Left kidney (tissue), 1 donor: ENCODE measurements at regions not wholly inside any gene's neighbourhood (a gene's known extent, or its start where the extent isn't known, plus 50 kb on each side); places are given as distances from the start of the nearest gene placed in this dataset.
"Not testable (repeated sequence)": the region's sequence is repeated elsewhere in the genome, so short reads cannot be mapped to it uniquely, and the experiment has no call there.

Source experiments
- DNase-seq: peaks from one replicate; pipeline ENCODE4 v3.0.0-alpha.2; 2013

DNA sequence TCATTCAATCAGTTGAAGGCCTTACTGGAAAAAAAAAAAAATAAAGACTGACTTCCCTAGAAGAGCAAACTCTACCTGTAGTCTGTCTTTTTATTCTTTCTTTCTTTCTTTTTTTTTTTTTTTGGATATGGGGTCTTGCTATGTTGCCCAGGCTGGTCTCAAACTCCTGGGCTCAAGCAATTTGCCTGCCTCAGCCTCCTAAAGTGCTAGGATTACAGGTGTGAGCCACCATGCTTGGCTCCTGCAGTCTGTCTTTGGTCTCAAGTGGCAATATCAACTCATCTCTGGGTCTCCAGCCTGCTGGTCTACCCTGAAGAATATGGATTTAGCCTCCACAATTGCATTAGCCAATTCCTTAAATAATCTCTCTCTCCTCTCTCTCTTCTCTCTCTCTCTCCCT, 167.7 kb upstream of the P2RY1 start:
- DNase-seq = no peak

DNA sequence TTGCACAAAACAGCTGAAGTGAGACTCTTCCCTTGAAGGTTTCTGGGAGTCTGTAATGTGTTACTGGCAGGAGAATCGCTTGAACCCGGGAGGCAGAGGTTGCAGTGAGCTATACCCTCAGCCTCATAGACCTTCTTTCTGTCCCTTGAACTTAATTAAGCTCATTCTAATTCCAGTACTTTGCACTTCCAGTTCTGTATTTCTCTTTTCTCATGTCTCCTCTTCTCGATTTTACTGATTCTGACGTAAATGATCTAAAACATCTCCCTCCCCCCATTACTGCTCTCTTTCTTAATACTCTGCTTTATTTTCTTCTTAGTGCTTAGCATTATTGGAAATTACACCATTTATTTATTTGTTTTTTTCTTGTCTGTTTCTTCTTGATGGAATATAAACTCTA, 165.4 kb upstream of the P2RY1 start:
- DNase-seq = no peak

DNA sequence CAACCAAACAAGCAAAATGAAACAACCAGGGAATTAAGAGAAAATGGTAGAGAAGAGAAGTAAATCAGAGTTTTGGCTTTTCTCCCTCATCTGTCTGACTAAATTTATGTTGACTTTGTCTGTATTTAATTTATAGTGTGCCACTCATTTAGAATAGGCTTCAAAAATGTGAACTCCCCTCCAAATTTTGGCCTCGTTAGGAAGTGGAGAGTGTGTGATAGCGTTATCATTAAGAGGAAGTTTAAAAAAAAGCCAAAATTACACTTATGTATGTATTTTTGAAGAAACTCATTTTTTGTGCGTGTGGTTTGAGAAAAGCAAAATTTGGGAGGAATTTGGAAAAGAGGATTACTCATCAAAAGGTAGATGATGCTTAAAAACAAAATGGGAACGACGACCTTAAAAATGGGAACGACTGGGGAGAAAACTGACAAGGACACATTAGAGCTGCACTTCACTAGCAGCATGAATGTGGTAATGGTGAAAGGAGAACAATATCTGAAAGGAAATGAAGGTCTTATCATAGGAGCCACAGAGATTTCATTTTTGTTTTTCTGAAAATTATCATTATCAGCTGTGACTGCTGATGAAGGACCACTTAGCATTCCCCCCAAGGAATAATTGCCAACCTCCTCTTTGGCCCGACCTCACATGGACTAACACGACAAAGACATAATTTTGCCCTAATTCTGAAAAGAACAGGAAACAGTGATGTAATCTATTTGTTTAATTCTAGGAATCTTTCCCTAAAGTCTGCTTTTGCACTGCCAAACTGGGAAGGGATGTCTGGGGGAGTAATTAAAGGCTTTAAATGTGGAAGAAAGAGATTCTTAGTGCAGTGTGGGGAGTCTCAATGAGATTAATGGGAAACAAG, 163.2 kb upstream of the P2RY1 start:
- DNase-seq = no peak

DNA sequence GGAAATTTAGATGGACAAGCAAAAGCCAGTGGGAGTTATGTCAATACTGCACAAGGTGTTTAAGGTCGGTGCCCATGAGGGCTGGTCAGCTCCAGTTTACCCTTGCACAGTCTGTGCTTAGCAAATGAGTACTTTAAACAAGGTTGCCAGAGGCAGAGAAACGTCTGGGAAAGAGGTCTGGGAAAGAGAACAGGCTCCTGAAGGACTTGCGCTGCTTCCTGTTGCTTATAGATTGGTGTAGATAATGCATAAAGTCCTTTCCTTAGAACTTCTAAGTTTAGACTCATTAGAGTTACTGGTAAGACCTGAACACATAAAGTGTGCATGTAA, 162.6 kb upstream of the P2RY1 start:
- DNase-seq = no peak

DNA sequence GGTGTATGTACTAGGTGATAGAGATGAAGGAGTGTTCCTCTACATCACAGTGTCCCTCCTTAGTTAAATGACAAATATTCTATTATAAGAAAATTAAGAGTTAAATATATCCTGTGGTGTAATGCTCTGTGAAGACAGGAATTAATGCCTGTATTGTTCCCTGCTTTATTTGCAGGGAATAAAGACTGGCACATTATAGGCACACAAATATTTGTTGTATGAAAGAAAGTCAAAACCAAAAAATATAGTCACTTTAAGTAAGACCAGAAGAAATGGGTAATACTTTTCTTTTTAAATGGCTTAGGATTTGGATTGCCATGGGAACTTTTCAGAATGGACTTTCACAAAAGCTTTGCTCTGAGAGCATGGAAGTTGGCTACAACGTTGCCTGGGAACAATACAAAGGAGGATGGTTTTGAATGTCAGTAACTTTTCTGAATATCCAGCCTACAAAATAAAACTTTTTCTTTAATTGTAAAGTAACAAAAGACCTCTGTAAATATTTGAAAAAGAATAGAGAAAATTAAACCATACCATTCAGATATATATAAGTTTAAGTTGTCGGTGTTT, 158.0 kb upstream of the P2RY1 start:
- no peak for DNase-seq

DNA sequence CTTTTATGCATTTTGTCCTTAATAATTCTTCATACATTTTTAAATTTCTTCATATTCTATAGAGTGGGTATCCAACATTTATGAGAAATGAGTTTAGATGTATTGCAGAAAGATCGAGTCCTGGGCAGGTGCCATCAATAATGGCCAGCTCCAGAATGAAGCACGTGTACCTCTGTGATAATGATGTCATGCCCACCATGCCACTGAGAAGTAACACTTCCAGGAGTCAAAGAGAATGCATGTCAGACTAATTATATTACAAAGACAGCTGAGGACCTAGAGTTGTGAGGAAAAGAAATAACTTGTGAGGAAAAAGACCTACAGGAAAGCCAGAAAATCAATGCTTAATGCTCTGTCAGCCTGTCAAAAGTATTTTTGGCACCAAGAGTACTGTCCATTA, 157.4 kb upstream of the P2RY1 start:
- no peak for DNase-seq

DNA sequence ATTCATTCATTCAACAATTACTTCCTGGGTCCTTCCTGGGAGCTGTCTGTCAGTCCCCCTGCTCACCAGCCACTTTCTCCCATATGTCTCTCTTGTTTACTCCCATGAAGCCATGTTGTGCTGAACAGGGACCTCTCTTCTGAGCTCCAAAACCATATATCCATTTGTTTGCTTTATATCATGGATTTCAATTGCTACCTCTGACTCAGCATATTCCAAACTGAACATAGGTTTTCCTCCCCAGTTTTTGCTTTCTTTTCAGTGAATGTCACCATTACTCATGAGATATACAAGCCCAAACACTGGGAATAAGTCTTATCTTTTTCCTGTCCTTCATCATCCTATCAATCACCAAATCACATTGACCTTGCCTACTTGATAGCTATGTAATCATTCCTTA, 152.5 kb upstream of the P2RY1 start:
- no peak for DNase-seq

DNA sequence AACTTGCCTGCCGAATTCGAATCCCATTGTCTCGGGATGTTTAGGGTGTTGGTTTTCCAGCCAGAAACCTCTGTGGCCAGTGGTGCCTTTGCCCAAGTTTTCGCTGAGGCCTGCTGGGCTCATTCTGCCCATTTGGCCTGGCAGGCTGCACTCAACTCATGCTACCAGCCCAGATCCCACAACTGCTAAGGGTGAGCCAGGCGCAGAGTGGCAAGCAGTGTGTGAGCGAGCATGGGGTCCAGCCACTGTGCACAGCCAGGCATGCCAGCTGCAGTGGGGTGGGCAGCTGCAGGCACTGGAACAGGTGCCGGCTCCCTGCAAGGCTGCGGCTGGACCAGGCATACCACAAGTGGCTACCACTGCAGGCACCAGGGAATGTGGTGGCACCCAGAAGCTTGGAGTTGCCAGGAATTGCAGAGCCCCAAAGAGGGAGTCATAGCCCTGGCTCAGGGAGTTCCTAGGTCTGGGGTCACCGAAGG, 151.4 kb upstream of the P2RY1 start:
- no peak for DNase-seq

DNA sequence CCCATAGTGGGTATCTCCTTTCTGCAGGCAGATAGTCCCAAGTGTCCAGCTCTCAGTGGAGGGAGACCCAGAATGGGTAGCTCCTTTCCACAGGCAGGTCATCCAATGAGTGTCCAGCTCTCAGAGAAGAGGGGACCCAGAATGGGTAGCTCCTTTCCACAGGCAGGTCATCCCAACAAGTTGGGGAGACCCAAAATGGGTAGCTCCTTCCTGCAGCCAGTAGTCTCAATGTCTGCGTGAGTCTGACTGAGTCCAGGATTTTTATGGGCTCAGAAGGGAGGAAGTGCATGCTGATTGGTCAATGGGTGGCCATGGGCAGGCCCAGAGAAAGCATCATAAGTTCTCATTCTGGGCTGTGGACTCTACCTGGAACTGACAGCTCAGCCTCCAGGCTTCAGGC, 150.7 kb upstream of the P2RY1 start:
- no peak for DNase-seq

DNA sequence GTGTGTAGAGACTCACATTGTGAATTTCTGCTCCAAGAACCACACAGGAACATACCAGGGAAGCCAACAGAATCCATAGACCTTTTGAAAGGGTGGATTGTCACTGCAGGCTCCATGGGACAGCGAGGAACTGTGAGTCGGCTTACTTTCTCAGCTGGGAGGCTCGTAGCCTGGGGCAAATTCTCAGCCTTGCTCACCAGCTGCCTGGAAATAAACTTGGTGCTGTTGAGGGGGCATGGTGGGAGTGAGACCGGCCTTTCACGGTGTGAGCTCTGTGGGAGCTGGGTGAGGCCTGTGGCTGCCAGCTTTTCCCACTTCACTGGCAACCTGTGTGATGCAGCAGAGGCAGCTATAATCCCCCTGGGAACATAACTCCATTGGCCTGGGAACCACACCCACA, 146.6 kb upstream of the P2RY1 start:
- no peak for DNase-seq

DNA sequence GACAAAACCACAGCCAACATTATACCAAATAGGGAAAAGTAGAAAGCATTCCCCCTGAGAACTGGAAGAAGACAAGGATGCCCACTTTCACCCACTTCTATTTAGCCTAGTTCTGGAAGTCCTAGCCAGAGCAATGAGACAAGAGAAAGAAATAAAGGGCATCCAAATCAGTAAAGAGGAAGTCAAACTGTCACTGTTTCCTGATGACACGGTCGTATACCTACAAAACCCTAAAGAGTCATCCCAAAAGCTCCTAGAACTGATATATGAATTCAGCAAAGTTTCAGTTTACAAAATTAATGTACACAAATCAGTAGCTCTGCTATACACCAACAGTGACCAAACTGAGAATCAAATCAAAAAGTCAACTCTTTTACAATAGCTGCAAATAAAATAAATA, 142.6 kb upstream of the P2RY1 start:
- not testable (repeated sequence) for DNase-seq

DNA sequence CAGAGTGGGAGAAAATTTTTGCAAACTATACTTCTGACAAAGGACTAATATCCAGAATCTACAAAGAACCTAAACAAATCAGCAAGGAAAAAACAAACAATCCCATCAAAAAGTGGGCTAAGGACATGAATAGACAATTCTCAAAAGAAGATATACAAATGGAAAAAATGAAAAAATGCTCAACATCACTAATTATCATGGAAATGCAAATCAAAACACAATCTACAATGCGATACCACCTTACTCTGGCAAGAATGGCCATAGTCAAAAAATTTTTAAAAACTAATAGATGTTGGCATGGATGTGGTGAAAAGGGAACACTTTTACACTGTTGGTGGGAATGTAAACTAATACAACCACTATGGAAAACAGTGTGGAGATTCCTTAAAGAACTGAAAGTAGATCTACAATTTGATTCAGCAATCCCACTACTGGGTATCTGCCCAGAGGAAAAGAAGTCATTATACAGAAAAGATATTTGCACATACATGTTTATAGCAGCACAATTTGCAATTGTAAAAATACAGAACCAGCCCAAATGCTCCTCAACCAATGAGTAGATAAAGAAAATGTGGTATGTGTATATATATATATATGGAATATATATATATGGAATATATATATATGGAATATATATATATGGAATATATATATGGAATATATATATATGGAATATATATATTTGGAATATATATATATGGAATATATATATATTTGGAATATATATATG, 141.2 kb upstream of the P2RY1 start:
- DNase-seq = not testable (repeated sequence)

DNA sequence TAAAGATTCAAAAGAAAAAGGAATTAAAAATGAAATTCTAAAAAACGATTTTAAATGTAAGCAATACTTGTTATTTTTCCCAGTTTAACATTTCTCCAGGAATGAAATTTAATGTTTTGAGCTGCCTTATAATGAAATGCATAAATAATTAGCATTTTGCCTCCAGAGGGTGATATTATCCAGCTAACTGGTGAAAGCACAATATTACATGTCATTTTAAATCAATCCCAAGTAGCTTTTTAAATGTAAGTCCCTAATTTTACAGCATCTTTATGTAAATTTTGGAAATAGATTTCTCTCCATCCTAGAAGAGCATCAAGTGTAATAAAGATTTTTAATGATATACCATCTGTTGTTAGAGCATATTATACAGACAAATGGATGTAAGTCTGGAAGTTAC, 139.1 kb upstream of the P2RY1 start:
- DNase-seq = no peak

DNA sequence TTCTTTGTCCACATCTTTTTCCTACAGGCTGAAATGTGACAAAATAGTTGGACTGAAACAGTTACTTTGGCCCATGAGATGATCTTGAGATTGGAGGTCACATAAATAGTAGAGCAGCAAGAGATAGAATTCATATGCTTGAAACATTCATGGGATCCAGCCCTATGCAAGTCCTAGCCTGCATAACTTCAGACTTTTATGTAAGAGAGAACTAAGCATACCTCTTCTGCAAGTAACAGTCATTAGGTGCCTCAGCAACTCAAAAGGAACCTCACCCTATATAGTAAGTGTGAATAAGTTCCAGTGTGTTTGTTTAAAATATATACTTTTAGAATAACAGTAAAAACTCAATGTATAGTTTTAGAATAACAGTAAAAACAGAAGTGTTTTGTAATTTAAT, 138.0 kb upstream of the P2RY1 start:
- no peak for DNase-seq

DNA sequence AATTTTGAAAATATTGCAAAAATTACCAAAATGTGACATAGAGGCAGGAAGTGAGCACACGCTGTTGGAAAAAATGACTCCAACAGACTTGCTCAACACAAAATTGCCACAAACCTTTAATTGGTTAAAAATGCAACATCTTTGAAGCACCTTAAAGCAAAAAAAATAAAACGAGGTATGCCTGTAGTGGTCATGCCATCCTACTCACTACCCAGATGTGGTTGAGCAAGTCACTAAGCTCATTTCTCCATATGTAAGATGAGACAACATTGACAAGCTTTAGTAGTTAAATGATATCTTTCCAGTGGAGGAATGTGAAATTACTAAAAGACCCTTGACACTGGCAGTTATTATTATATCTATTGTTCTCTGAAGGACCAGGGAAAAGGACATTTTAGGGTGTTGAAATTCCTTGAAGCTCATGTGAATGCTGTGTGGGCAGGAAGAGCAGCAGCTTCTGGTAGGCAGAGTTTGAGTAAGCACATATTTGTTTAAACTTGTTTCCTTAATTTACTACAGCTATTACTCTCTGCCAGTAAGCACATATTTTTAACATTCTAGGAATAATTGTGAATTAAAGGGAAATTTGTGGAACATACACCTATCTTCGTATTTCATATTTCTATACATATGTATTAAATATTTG, 131.6 kb upstream of the P2RY1 start:
- no peak for DNase-seq

DNA sequence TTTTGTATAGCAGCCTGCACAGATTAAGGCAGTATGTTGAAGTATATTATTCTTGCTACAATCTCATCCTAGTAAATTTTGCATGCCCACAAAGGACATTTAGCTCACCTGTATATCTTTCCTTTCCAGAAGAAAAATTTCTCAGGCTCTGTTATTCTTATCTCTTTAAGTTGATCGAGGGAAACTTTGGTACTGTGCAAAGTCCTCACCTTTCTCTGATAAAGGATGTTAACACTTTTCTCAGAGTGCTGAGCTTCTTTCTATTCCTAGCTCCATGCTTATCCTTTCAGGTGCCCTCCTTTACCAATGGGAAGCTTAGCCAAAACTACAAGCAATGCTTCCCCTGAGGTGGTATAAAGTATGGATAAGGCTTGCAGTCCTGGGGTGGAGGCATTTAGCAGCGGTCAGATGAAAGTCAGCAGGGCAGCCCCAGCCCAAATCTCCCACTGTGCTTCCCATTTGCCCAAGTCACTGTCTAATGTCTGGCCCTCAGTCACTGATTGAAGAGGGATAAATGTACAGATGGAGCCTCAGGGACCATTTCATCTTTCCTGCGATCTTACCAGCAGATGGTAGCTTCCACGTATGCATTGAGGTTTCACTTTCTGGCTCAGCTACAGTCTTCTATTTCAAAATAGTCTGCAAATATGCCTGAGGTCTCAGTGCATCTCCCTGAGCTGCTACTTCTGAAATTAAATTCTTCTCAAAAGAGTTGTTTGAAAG, 127.8 kb upstream of the P2RY1 start:
- no peak for DNase-seq

DNA sequence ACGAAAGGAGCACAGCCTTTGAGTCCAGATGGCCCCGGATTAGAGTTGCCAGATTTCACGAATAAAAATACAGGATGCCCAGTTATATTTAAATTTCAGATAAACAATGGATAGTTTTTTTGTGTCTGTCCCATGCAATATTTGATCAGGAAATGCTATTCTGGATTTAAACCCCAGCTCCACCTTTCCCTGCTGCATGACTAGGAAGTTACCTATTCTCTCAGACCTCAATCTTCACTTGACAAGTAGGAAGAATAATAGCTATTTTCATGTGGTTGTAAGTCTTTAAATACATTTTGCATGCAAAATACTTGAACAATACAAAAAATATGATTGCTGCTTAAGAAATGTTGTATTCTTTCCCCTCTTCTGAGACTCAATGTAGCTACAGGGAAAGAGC, 125.3 kb upstream of the P2RY1 start:
- DNase-seq = no peak

DNA sequence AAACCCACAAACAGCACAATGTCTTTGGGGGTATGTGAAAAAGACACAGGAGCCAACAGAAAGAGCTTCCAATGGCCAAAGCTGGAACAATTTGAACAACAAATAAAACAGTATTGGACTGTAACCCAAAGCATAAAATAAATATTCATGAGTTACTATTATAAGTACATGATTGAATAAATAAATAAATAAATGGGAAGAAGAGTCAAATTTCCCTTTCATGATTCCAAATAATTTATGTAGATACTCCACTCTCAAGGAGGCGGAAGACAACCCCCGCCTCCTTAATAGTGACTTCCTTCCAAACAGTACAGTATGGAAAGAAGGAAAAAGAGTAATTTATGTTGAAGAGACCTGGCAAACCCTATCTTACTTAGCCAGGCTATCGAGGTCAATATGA, 124.4 kb upstream of the P2RY1 start:
- DNase-seq = no peak

DNA sequence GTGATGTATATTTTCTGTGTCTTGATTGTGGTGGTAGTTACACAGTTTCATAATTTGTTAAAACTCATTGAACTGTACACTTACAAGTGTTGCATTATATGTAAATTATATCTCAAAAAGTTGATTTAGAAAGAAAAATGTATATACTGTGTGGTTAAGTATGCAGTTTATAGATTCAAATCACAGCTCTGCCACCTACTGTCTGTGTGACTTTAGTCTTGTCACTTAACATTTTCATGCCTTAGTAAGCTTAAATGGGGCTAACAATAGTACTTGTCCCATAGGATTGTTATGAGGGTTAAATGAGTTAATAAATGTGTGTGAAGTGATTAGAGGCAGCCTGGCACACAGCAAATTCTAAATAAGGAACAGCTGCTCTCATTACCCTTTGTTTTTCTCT, 120.9 kb upstream of the P2RY1 start:
- no peak for DNase-seq

DNA sequence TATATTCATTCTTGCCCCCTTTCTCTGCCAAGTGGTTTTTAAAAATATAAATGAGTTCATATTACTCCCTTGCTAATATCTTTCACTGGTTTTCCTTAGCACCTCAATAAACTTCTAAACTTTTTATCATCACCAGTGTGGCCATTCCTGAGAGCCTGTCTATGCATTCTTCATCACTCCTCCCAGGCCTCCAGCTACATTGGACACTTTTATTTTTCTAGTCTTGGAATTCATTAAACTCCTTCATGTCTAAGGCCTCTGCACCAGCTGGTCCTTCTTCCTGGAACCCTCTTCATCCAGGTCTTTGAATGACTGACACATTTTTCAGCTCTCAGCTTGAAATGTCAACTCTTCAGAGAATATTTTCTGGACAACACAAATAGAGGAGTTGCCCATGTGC, 120.4 kb upstream of the P2RY1 start:
- no peak for DNase-seq

DNA sequence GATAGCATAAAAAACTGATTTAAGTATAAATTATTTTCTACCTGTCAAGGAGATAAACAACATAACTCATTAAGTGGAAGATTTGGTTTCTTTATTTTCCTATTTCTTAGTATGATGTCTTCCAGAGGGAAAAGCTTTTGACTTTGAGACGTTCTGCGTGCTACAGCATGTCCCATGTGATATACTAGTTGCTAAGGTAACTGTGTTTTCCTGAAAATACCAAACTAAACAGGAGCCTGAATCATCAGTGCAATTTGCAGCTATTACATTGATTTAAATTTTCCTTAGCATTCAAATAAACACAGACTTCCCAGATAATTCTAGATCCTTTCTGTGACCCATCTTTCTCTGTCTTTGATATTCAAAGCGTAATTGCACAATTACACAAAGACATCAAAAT, 117.7 kb upstream of the P2RY1 start:
- no peak for DNase-seq

DNA sequence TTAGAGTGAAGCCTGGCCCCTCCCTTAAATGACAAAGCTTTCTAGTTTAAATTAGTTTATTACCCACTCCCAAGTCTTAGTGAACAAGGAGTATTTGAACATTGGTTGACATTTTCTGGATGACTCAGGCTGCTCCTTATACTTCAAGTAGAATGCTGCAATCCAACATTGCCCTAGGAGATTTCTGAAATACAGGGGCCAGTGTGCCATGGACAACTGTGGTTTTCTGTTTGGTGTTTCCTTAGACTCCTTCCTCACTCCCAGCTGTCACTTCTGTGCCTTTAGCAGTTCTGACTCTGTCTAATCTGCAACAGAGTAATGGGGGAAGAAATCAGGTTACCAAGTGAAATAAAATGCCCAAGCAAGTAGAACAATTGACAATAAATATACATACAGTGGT, 116.1 kb upstream of the P2RY1 start:
- no peak for DNase-seq
